ENCODE measurements at regions not wholly inside any gene's neighbourhood (a gene's known extent, or its start where the extent isn't known, plus 50 kb on each side); places are given as distances from the start of the nearest gene placed in this dataset.

- ATAC-seq (no peak), DNase-seq (ENCODE audit: low spot score) (no peak)
- CTCF ChIA-PET = no interaction called here
- TF ChIP-seq RORB (CRISPR knock-in tag; IDR thresholded peaks at IDR 0.05) (no peak), E2F1 (CRISPR knock-in tag; IDR thresholded peaks at IDR 0.05) (no peak), ZNF512 (CRISPR knock-in tag; IDR thresholded peaks at IDR 0.05; ENCODE audit: borderline replicate concordance) (no peak), E2F4 (CRISPR knock-in tag; IDR thresholded peaks at IDR 0.05; ENCODE audit: borderline replicate concordance, low read depth) (no peak), FOXJ3 (CRISPR knock-in tag; IDR thresholded peaks at IDR 0.05; ENCODE audit: borderline replicate concordance) (no peak), TP53 (CRISPR knock-in tag; IDR thresholded peaks at IDR 0.05) (no peak), NR1H2 (CRISPR knock-in tag; IDR thresholded peaks at IDR 0.05) (no peak), JAZF1 (CRISPR knock-in tag; IDR thresholded peaks at IDR 0.05) (no peak), ZNF671 (CRISPR knock-in tag; IDR thresholded peaks at IDR 0.05) (no peak), ZNF138 (CRISPR knock-in tag; conservative IDR thresholded peaks at IDR 0.05) (no peak), NR2C2 (CRISPR knock-in tag; IDR thresholded peaks at IDR 0.05) (no peak), CREM (CRISPR knock-in tag; IDR thresholded peaks at IDR 0.05) (no peak), KAT7 (CRISPR knock-in tag; IDR thresholded peaks at IDR 0.05; ENCODE audit: borderline replicate concordance) (no peak), ELF4 (CRISPR knock-in tag; IDR thresholded peaks at IDR 0.05; ENCODE audit: low read depth) (no peak), NFATC4 (CRISPR knock-in tag; IDR thresholded peaks at IDR 0.05) (no peak), GTF2I (CRISPR knock-in tag; conservative IDR thresholded peaks at IDR 0.05) (no peak)
- Mint-ChIP-seq H3K27ac (no peak overlapping the region), H3K27me3 (ENCODE audit: low read depth) (peaks cover 15% of the 10 kb centered on the region), H3K4me1 (no peaks in the 10 kb centered on the region), H3K9me3 (peaks cover 29% of the 10 kb centered on the region), H3K36me3 (peaks cover 2% of the 10 kb centered on the region), H3K4me3 (no peak overlapping the region)
- POLR2A ChIA-PET = no interaction called here
Observed at GRCh38 chr3:14057701-14058100, 67.0 kb downstream of the CHCHD4 start.

GRCh38 chr3:14047841-14048240 is 76.8 kb downstream of the CHCHD4 start:
- H3K27me3 Mint-ChIP-seq (ENCODE audit: low read depth) = peaks cover 8% of the 10 kb centered on the region; the same call in 1 of the 2 replicates
- no peaks in the 10 kb centered on the region for H3K9me3 Mint-ChIP-seq
- ATAC-seq = no peak
- ChIA-PET POLR2A (interaction anchor here (0.6 kb wide), 1 partner anchor 1626 kb away, joined by 3 read pairs; no protein-coding TSS in a partner anchor), CTCF (no interaction called here)
- no peak overlapping the region for H3K27ac Mint-ChIP-seq
- no peaks in the 10 kb centered on the region for H3K36me3 Mint-ChIP-seq
- no peak for DNase-seq (ENCODE audit: low spot score)
- no peak overlapping the region for H3K4me3 Mint-ChIP-seq
- peaks cover 8% of the 10 kb centered on the region for H3K4me1 Mint-ChIP-seq
- TF ChIP-seq ZNF317 (CRISPR knock-in tag; IDR thresholded peaks at IDR 0.05; ENCODE audit: borderline replicate concordance, low read depth) (no peak), FOXK1 (CRISPR knock-in tag; IDR thresholded peaks at IDR 0.05) (no peak), FOXP4 (CRISPR knock-in tag; IDR thresholded peaks at IDR 0.05) (no peak), HMGXB4 (CRISPR knock-in tag; IDR thresholded peaks at IDR 0.05) (no peak), JUN (CRISPR knock-in tag; IDR thresholded peaks at IDR 0.05) (no peak), ZNF423 (CRISPR knock-in tag; IDR thresholded peaks at IDR 0.05) (no peak), PRRX2 (CRISPR knock-in tag; IDR thresholded peaks at IDR 0.05) (no peak), AR (CRISPR knock-in tag; IDR thresholded peaks at IDR 0.05) (no peak)

Data from WTC11 (cell line).